ENCODE measurements at regions not wholly inside any gene's neighbourhood (a gene's known extent, or its start where the extent isn't known, plus 50 kb on each side); places are given as distances from the start of the nearest gene placed in this dataset.

GRCh38 chr2:8159211-8159965 lies 522.5 kb upstream of the ID2 start (continued):
- TF ChIP-seq INSM2 (tag by site-specific recombination; IDR thresholded peaks at IDR 0.05) (no peak), ZNF514 (tag by site-specific recombination; IDR thresholded peaks at IDR 0.05) (no peak), ZNF248 (tag by site-specific recombination; IDR thresholded peaks at IDR 0.05) (no peak), ZNF692 (tag by site-specific recombination; IDR thresholded peaks at IDR 0.05) (no peak), ZNF280C (tag by site-specific recombination; IDR thresholded peaks at IDR 0.05) (no peak), OSR2 (tag by site-specific recombination; IDR thresholded peaks at IDR 0.05) (no peak), ZNF24 (tag by site-specific recombination; IDR thresholded peaks at IDR 0.05) (no peak)

GRCh38 chr2:8159966-8160603 lies 521.8 kb upstream of the ID2 start:
- ChIA-PET CTCF (interaction anchor here (0.6 kb wide), 1 partner anchor 957 kb away, joined by 3 read pairs; no protein-coding TSS in a partner anchor), POLR2A (no interaction called here)
- no peaks in the 10 kb centered on the region for H3K36me3 ChIP-seq (ENCODE audit: control insufficient read depth in 2 of 2, insufficient read depth in 1 of 2, low read length in 2 of 2)
- no peak overlapping the region for H3K4me3 ChIP-seq (ENCODE audit: low read depth, low read length)
- no peak overlapping the region for H3K27ac ChIP-seq (ENCODE audit: extremely low read depth, low read depth, low read length)
- no peaks in the 10 kb centered on the region for H3K4me1 ChIP-seq (ENCODE audit: control insufficient read depth, insufficient read depth, low read length)
- no peaks in the 10 kb centered on the region for H3K9me3 ChIP-seq (ENCODE audit: control insufficient read depth, insufficient read depth, low read depth, low read length)
- TF ChIP-seq ZNF530 (tag by site-specific recombination; IDR thresholded peaks at IDR 0.05; ENCODE audit: low read depth): no peak
- TF ChIP-seq PRDM10 (tag by site-specific recombination; IDR thresholded peaks at IDR 0.05): no peak
- no peak for TF ChIP-seq OSR2 (tag by site-specific recombination; IDR thresholded peaks at IDR 0.05)
- no peak for TF ChIP-seq ZNF830 (tag by site-specific recombination; IDR thresholded peaks at IDR 0.05; ENCODE audit: low read depth)
- no peak for TF ChIP-seq ATF2 (tag by site-specific recombination; IDR thresholded peaks at IDR 0.05; ENCODE audit: low read depth)
- no peak for TF ChIP-seq ZNF654 (tag by site-specific recombination; IDR thresholded peaks at IDR 0.05; ENCODE audit: low read depth)
- TF ChIP-seq ZBTB17 (tag by site-specific recombination; IDR thresholded peaks at IDR 0.05): no peak
- no peak for TF ChIP-seq ZNF239 (tag by site-specific recombination; IDR thresholded peaks at IDR 0.05)
- no peak for TF ChIP-seq ZSCAN16 (tag by site-specific recombination; IDR thresholded peaks at IDR 0.05)
- TF ChIP-seq ZNF701 (tag by site-specific recombination; IDR thresholded peaks at IDR 0.05): no peak
- TF ChIP-seq ZNF785 (tag by site-specific recombination; IDR thresholded peaks at IDR 0.05): no peak
- no peak for TF ChIP-seq ZIC2 (tag by site-specific recombination; IDR thresholded peaks at IDR 0.05)
- TF ChIP-seq ZNF416 (tag by site-specific recombination; IDR thresholded peaks at IDR 0.05): no peak
- TF ChIP-seq ZNF311 (tag by site-specific recombination; IDR thresholded peaks at IDR 0.05; ENCODE audit: borderline replicate concordance): no peak
